ENCODE measurements at regions not wholly inside any gene's neighbourhood (a gene's known extent, or its start where the extent isn't known, plus 50 kb on each side); places are given as distances from the start of the nearest gene placed in this dataset.

DNA sequence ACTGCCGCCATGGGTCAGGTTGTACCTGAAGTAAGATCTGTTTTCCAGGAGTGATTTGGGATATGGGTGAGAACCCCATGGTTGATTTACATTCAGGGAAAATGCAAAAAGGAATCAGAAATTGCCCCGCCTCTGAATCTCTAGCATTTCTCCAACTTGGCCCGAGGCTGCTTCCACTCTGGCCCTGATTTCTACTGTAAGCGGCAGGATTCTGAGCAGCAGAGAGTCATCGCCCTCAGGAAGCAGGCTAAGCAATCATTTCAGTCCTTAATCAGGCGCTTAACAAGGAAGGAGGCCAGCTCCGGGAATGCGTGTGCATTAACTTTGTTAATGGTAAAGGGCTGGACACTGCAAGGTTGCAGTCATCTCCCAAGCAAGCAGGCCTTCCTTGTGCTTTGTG is 88.5 kb upstream of the DHX15 start:
- POLR2A ChIA-PET = no interaction called here
- no peak for ATAC-seq
- H3K27ac Mint-ChIP-seq = no peak overlapping the region
- DNase-seq = no peak
- H3K27me3 Mint-ChIP-seq (ENCODE audit: low read depth) = no peaks in the 10 kb centered on the region
- no peak overlapping the region for H3K4me3 Mint-ChIP-seq
- no peaks in the 10 kb centered on the region for H3K4me1 Mint-ChIP-seq (ENCODE audit: low read depth)
- no peaks in the 10 kb centered on the region for H3K9me3 Mint-ChIP-seq (ENCODE audit: insufficient read depth)
- H3K36me3 Mint-ChIP-seq (ENCODE audit: low read depth) = no peaks in the 10 kb centered on the region
- CTCF ChIA-PET = no interaction called here

DNA sequence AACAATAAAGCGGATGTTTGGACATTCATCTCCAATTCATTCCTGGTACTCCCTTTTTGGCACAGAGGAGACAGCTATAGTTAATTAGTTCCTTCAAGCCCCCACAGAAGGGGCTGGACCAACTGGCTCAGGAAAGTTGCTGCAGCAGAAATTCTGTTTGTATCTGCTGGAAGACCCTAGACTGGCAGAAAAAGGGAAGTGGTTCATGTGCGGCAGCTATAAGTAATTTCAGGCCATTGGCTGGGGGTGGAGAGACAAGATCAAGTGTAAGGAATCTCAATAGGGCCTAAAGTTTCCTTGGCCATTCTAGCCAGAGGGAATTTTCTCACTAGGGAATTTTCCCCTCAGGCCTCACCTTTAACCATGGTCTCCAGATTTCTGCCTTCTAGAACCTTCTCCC is 89.9 kb upstream of the DHX15 start:
- H3K27me3 Mint-ChIP-seq (ENCODE audit: low read depth) = no peaks in the 10 kb centered on the region
- DNase-seq (no peak), ATAC-seq (no peak)
- ChIA-PET POLR2A (no interaction called here), CTCF (no interaction called here)
- H3K4me3 Mint-ChIP-seq = no peak overlapping the region
- no peaks in the 10 kb centered on the region for H3K4me1 Mint-ChIP-seq (ENCODE audit: low read depth)
- no peaks in the 10 kb centered on the region for H3K9me3 Mint-ChIP-seq (ENCODE audit: insufficient read depth)
- no peaks in the 10 kb centered on the region for H3K36me3 Mint-ChIP-seq (ENCODE audit: low read depth)
- no peak overlapping the region for H3K27ac Mint-ChIP-seq

DNA sequence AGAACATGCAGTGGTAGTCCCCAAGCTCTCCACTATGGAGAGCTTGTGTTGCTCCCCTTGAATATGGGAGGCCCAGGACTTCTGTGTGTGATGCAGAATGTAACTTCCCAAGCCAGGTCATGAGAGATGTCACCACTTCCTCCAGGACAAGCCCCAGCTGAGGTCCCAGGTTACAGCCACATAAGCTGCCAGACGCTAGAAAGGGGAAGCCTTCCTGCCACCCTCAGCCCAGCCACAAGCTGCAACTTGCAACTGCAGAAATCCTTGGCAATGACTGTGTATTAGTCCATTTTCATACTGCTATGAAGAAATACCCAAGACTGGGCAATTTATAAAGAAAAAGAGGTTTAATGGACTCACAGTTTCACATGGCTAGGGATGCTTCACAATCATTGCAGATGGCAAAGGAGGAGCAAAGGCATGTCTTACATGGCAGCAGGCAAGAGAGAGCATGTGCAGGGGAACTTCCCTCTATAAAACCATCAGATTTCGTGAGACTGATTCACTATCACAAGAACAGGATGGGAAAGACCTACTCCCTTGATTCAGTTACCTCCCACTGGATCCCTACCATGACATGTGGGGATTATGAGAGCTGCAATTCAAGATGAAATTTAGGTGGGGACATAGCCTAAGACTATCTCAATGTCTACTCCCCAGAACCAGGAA is 91.5 kb upstream of the DHX15 start:
- CTCF ChIA-PET = no interaction called here
- H3K9me3 Mint-ChIP-seq (ENCODE audit: insufficient read depth) = no peaks in the 10 kb centered on the region
- H3K36me3 Mint-ChIP-seq (ENCODE audit: low read depth) = no peaks in the 10 kb centered on the region
- ATAC-seq = no peak
- no peak overlapping the region for H3K4me3 Mint-ChIP-seq
- DNase-seq = no peak
- POLR2A ChIA-PET = no interaction called here
- peaks cover 3% of the 10 kb centered on the region for H3K27me3 Mint-ChIP-seq (ENCODE audit: low read depth)
- H3K4me1 Mint-ChIP-seq (ENCODE audit: low read depth) = no peaks in the 10 kb centered on the region
- no peak overlapping the region for H3K27ac Mint-ChIP-seq

DNA sequence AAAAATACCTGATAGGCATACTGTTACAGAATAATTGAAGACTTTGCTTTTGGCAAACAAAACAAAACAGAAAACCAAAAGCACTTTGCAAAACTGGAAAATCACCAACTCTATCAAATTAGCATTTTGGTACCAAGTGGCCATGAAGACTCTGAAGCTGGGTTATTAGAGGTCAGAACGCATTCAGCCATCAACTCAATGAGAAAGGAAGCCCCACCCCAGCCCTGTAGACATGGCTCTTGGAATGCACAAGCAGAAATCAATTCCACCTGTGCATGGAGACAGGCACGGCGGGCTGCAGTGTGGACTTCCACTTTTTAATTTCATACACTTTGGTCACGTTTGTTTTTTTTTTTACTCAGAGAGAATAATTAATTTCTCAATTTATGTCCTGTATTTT is 93.6 kb upstream of the DHX15 start:
- H3K27ac Mint-ChIP-seq = no peak overlapping the region
- POLR2A ChIA-PET = no interaction called here
- CTCF ChIA-PET = no interaction called here
- H3K36me3 Mint-ChIP-seq (ENCODE audit: low read depth) = no peaks in the 10 kb centered on the region
- H3K27me3 Mint-ChIP-seq (ENCODE audit: low read depth) = peaks cover 7% of the 10 kb centered on the region
- H3K9me3 Mint-ChIP-seq (ENCODE audit: insufficient read depth) = no peaks in the 10 kb centered on the region
- H3K4me3 Mint-ChIP-seq = no peak overlapping the region
- H3K4me1 Mint-ChIP-seq (ENCODE audit: low read depth) = no peaks in the 10 kb centered on the region
- no peak for ATAC-seq
- no peak for DNase-seq

DNA sequence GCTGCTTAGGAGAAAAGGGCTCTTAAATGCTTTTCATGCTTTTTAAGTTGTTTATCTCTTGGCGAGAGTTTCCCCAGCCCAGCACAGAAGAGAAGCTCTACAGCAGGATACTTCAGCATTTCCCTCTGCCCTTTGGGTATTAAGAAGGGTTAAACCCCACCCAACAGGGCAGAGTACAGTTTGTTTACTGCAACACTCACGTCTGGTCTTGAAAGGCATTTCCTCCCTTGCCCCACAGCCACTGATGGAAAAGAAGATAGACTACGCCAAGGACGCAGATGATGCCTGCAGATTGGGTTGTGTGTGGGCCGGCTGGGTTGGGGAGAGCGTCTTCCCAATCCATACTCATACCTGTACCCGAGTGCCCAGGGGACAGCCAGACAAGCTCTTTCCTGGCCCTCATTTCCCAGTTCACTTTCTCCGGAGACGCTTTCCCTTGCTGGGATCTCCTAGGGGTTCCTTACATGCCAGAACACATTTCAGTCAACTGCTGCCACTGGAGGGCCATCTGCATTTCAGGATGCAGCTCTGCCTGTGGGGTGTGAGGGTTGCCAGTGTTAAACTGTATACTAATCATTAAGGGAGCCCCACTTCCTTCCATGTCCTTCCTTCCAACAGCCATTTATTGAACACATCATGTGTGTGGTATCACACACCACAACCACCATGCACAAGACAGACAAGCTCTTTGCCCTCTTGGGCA is 96.5 kb upstream of the DHX15 start:
- no peak overlapping the region for H3K27ac Mint-ChIP-seq
- no peak for ATAC-seq
- CTCF ChIA-PET = no interaction called here

DNA sequence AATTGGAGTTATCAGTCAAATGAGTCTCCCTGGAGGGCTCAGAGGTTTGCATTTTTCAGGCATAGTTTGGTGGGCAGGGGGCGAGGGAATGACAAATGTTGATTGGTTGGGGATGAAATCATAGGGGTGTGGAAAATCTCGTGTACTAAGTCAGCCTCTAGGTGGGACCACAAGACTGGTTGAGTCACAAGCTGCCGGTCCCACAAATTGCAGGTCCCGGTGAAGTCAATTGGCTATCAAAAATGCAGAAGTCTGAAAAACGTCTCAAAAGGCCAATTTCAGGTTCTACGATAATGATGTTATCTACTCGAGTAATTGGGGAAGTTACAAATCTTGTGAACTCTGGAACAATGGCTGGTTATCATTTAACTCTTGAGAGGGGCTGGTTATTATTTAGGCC is 98.8 kb upstream of the DHX15 start:
- Mint-ChIP-seq H3K4me3 (no peak overlapping the region), H3K27me3 (ENCODE audit: low read depth) (peaks cover 11% of the 10 kb centered on the region), H3K9me3 (ENCODE audit: insufficient read depth) (no peaks in the 10 kb centered on the region), H3K27ac (no peak overlapping the region), H3K4me1 (ENCODE audit: low read depth) (no peaks in the 10 kb centered on the region), H3K36me3 (ENCODE audit: low read depth) (no peaks in the 10 kb centered on the region)
- no peak for ATAC-seq
- no peak for DNase-seq
- ChIA-PET POLR2A (no interaction called here), CTCF (no interaction called here)

More for the DNA sequence above, 96.5 kb upstream of the DHX15 start:
- no peak for DNase-seq
- Mint-ChIP-seq H3K4me3 (no peak overlapping the region), H3K27me3 (ENCODE audit: low read depth) (peaks cover 11% of the 10 kb centered on the region), H3K9me3 (ENCODE audit: insufficient read depth) (no peaks in the 10 kb centered on the region), H3K36me3 (ENCODE audit: low read depth) (no peaks in the 10 kb centered on the region), H3K4me1 (ENCODE audit: low read depth) (no peaks in the 10 kb centered on the region)
- POLR2A ChIA-PET = no interaction called here

DNA sequence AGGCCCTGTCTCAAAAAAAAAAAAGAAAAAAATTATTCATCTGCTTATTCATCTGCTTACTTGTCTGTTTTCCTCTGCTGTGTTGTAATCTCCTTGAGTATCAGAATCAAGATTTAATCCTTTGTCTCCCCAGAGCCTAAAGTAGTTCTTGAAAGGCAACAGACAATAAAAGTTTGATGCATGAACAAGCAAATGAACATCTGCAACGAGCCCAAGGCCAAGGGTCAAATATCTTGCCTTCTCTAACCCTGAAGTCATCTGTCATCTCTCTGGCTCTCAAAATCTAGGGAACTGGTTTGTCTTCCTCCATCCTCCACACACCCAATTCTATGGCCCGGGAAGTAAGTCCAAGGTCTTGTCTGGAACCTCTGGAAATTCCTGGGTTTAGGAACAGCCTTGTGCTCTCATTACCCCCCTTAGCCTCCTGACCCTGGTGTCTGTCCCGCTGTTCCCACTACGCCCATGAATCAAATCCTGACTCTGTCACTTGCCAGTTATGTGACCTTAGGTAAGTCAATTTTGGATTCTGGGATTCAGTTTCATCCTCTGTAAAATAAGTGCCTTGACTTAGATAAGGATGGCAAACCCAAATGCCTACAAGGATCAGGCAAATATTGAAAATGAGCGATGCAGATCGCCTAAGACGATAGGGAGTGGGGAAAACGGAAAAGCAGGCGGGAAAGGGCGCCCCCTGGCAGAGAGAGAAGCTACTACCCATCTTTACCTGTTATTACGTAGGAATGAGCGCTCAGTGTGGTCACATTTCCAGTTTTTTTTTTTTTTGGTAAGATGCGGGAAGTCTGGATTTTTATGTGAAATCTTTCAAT is 102.7 kb upstream of the DHX15 start:
- no peak overlapping the region for H3K4me3 Mint-ChIP-seq
- ATAC-seq (no peak), DNase-seq (no peak)
- H3K4me1 Mint-ChIP-seq (ENCODE audit: low read depth) = no peaks in the 10 kb centered on the region
- H3K27me3 Mint-ChIP-seq (ENCODE audit: low read depth) = peaks cover 4% of the 10 kb centered on the region
- H3K27ac Mint-ChIP-seq = no peak overlapping the region
- H3K9me3 Mint-ChIP-seq (ENCODE audit: insufficient read depth) = no peaks in the 10 kb centered on the region
- POLR2A ChIA-PET = no interaction called here
- no peaks in the 10 kb centered on the region for H3K36me3 Mint-ChIP-seq (ENCODE audit: low read depth)
- CTCF ChIA-PET = interaction anchor here (0.6 kb wide), 1 partner anchor 114 kb away, joined by 3 read pairs; no protein-coding TSS in a partner anchor

DNA sequence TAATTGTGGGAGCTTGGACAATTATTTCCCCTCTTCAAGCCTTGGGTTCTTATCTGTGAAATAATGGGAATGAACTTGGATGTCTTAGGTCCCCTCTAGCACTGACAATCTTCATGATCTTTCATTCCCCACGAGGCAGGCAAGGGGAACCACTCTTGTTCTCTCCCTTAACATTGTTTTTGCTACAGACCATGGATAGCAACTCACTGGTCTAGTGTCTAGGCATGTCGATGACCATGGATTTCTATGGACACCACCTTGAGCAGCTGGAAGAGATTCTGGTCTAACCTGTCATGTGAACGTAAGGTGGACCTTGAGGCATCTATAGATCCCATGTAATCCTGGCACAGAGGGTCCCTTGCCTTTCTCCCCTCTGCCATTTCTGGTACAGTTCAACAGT is 104.1 kb upstream of the DHX15 start:
- Mint-ChIP-seq H3K9me3 (ENCODE audit: insufficient read depth) (no peaks in the 10 kb centered on the region), H3K4me3 (no peak overlapping the region), H3K4me1 (ENCODE audit: low read depth) (no peaks in the 10 kb centered on the region), H3K36me3 (ENCODE audit: low read depth) (no peaks in the 10 kb centered on the region), H3K27me3 (ENCODE audit: low read depth) (no peaks in the 10 kb centered on the region), H3K27ac (no peak overlapping the region)
- no peak for DNase-seq
- POLR2A ChIA-PET = no interaction called here
- no peak for ATAC-seq
- CTCF ChIA-PET = no interaction called here

DNA sequence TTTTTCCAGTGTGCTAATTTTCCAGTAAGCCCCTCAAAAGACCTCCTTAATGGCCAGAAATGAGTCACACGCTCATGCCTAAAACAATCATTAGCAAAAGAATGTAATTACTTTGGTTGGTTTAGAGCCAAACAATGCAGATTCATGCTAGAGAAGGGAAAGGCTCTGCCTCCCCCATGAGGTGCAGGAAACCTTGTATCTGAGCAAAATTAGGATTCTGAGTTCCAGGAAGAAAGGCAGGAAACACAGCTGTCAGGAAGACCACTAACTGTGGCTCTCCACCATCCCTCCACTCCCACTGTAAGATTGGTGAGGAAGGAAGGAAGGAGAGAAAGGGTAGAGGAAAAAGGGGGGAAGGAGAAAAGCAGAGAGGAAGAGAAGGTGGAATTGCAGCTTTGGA is 104.9 kb upstream of the DHX15 start:
- H3K4me3 Mint-ChIP-seq = no peak overlapping the region
- no peaks in the 10 kb centered on the region for H3K27me3 Mint-ChIP-seq (ENCODE audit: low read depth)
- CTCF ChIA-PET = no interaction called here
- ATAC-seq = no peak
- no peak for DNase-seq
- no peaks in the 10 kb centered on the region for H3K9me3 Mint-ChIP-seq (ENCODE audit: insufficient read depth)
- H3K27ac Mint-ChIP-seq = no peak overlapping the region
- POLR2A ChIA-PET = no interaction called here
- H3K36me3 Mint-ChIP-seq (ENCODE audit: low read depth) = no peaks in the 10 kb centered on the region
- H3K4me1 Mint-ChIP-seq (ENCODE audit: low read depth) = no peaks in the 10 kb centered on the region

DNA sequence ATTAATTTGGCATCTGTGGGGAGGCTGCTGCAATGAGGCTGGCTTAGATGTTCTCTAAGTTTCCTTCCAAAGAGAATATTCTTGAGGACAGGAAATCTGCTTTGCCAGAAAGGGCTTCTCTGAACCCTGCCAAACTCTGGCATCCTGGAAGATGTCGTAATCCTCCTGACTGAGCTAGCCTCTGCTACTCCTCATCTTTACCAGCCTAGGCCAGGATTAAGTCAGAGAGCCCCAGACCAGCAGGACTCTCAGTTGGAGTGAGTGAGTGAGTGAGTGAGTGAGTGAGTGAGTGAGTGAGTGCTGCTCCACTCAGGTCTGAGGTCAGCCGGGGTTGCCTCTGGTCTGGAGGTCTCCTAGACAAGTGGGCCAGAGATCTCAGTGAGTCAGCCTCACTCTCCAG is 104.9 kb upstream of the SOD3 start:
- Mint-ChIP-seq H3K4me3 (no peak overlapping the region), H3K27ac (no peak overlapping the region), H3K9me3 (ENCODE audit: insufficient read depth) (no peaks in the 10 kb centered on the region), H3K36me3 (ENCODE audit: low read depth) (no peaks in the 10 kb centered on the region), H3K4me1 (ENCODE audit: low read depth) (no peaks in the 10 kb centered on the region), H3K27me3 (ENCODE audit: low read depth) (no peaks in the 10 kb centered on the region)
- DNase-seq (no peak), ATAC-seq (no peak)
- ChIA-PET POLR2A (no interaction called here), CTCF (no interaction called here)

DNA sequence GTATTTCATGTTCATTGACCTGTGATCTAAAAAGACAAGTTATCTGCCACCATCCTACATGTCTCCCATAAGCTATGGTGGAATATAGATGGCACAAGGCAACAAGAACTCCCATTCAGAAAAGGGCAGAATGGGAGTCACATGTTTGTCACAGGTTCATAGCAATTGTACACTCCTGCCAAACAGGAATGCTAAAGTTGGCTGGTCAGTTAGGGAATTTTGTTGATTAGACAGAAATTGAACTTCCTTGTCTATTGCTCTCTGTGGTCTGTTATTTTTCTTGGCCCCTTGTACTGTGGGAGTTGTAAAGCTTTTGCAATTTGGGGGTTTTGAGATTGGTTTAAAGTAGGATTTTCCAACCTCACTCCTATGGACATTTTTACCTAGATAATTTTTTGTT is 101.7 kb upstream of the SOD3 start:
- no peak overlapping the region for H3K4me3 Mint-ChIP-seq
- no peak for DNase-seq
- CTCF ChIA-PET = no interaction called here
- H3K36me3 Mint-ChIP-seq (ENCODE audit: low read depth) = no peaks in the 10 kb centered on the region
- no peak overlapping the region for H3K27ac Mint-ChIP-seq
- POLR2A ChIA-PET = no interaction called here
- H3K4me1 Mint-ChIP-seq (ENCODE audit: low read depth) = no peaks in the 10 kb centered on the region
- ATAC-seq = no peak
- no peaks in the 10 kb centered on the region for H3K9me3 Mint-ChIP-seq (ENCODE audit: insufficient read depth)
- peaks cover 2% of the 10 kb centered on the region for H3K27me3 Mint-ChIP-seq (ENCODE audit: low read depth)

DNA sequence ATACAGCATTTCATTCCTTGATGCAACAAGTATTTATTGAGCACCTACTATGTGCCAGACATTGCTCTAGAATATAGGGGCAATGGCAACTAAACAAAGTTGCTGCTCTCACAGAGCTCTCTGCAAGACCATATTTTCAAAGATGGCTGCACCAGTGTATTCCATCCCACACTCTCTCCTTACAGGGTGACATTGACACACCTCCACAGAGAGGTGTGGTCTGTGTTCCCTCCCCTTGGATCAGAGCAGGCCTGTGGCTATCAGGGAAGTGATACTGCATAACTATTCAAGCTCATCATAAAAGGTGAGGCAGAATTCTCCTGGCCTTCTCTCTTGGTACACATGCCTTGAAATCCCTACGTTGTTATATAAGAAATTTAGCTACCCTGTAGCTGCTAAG is 95.3 kb upstream of the SOD3 start:
- ChIA-PET CTCF (no interaction called here), POLR2A (no interaction called here)
- H3K36me3 Mint-ChIP-seq (ENCODE audit: low read depth) = no peaks in the 10 kb centered on the region
- DNase-seq (no peak), ATAC-seq (no peak)
- peaks cover 6% of the 10 kb centered on the region for H3K27me3 Mint-ChIP-seq (ENCODE audit: low read depth)
- H3K4me1 Mint-ChIP-seq (ENCODE audit: low read depth) = no peaks in the 10 kb centered on the region
- no peak overlapping the region for H3K4me3 Mint-ChIP-seq
- no peaks in the 10 kb centered on the region for H3K9me3 Mint-ChIP-seq (ENCODE audit: insufficient read depth)
- no peak overlapping the region for H3K27ac Mint-ChIP-seq

Measured in activated CD8-positive, alpha-beta T cell treated with anti-CD3 and anti-CD28 coated beads, Interleukin-2, amount 10 ng/mL, durations not matched to agents 7 days and 5 days (primary cell).